ENCODE measurements at regions not wholly inside any gene's neighbourhood (a gene's known extent, or its start where the extent isn't known, plus 50 kb on each side); places are given as distances from the start of the nearest gene placed in this dataset.

DNA sequence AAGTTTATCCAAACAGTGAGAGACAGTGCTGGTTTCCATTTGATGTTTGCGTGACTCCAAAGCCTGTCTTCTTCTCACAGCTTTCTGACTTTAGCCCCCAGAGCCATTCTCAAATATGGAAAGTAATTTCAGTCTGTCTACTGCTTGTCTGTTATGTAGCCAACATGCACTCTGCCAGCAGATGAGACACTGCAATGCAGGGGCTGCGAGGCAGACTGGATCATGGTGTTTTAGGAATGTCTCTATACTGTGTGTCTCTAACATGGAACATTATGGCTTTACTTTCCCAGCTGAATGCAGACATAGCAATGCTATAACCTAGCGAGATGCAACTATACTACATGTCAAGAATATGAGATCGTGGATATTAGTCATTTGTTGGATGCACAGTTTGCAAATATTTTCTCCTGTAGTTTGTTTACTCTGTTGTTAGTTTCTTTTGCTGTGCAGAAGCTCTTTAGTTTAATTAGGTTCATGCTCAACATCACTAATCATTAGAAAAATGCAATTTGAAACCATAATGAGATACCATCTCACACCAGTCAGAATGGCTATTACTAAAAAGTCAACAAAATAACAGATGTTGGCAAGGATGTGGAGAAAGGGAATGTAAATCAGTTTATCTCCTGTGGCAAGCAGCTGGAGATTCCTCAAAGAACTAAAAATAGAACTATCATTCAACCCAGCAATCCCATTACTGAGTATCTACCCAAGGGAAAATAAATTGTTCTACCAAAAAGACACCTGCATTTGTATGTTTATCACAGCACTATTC, 235.8 kb upstream of the TMTC1 start:
- Mint-ChIP-seq H3K4me3 (ENCODE audit: unreplicated experiment) (no peak overlapping the region), H3K9me3 (ENCODE audit: unreplicated experiment) (no peaks in the 10 kb centered on the region), H3K4me1 (ENCODE audit: insufficient read depth, unreplicated experiment) (peaks cover 10% of the 10 kb centered on the region), H3K27ac (ENCODE audit: low read depth, unreplicated experiment) (no peak overlapping the region), H3K36me3 (ENCODE audit: insufficient read depth, unreplicated experiment) (no peaks in the 10 kb centered on the region), H3K27me3 (ENCODE audit: insufficient read depth, unreplicated experiment) (no peaks in the 10 kb centered on the region)
- intact Hi-C loops (cut with micrococcal nuclease) = no loop called here
- POLR2A ChIA-PET = no interaction called here
- TF ChIP-seq, protein P1, sequence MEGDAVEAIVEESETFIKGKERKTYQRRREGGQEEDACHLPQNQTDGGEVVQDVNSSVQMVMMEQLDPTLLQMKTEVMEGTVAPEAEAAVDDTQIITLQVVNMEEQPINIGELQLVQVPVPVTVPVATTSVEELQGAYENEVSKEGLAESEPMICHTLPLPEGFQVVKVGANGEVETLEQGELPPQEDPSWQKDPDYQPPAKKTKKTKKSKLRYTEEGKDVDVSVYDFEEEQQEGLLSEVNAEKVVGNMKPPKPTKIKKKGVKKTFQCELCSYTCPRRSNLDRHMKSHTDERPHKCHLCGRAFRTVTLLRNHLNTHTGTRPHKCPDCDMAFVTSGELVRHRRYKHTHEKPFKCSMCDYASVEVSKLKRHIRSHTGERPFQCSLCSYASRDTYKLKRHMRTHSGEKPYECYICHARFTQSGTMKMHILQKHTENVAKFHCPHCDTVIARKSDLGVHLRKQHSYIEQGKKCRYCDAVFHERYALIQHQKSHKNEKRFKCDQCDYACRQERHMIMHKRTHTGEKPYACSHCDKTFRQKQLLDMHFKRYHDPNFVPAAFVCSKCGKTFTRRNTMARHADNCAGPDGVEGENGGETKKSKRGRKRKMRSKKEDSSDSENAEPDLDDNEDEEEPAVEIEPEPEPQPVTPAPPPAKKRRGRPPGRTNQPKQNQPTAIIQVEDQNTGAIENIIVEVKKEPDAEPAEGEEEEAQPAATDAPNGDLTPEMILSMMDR (IDR thresholded peaks at IDR 0.05; ENCODE audit: unreplicated experiment) = no peak
- CTCF ChIA-PET = no interaction called here
- DNase-seq (ENCODE audit: unreplicated experiment) = no peak
- BruUV-seq (replicated peaks) = no TSS peak

DNA sequence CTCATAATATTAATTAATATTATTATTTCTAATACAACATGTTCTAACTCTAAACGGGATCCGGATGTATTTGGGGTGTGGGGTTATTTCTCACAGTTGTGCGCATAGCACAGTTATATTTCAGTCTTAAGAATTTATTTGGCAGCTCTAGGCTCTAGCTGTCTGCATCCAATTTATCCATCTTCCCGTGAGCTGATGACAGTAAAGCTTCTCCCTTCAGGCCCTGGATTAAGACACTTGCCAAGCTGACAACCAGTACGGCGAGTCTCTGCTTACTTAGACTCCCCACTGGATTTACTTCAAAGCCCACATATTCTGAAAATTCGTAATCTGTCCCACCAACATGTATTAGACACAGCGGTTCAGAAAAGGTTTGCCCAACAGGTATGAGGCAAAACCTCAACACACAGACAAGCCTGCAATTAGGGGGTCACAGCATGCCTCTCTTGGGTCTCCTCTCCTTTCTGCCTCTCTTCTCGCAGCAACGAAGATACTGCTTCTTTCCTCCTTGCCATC, 232.9 kb upstream of the TMTC1 start:
- DNase-seq (ENCODE audit: unreplicated experiment) = no peak
- TF ChIP-seq, protein P1 (IDR thresholded peaks at IDR 0.05; ENCODE audit: unreplicated experiment) = no peak
- Mint-ChIP-seq H3K9me3 (ENCODE audit: unreplicated experiment) (no peaks in the 10 kb centered on the region), H3K27ac (ENCODE audit: low read depth, unreplicated experiment) (no peak overlapping the region), H3K36me3 (ENCODE audit: insufficient read depth, unreplicated experiment) (no peaks in the 10 kb centered on the region), H3K4me3 (ENCODE audit: unreplicated experiment) (no peak overlapping the region), H3K27me3 (ENCODE audit: insufficient read depth, unreplicated experiment) (no peaks in the 10 kb centered on the region), H3K4me1 (ENCODE audit: insufficient read depth, unreplicated experiment) (no peaks in the 10 kb centered on the region)
- ChIA-PET CTCF (interaction anchor here (0.6 kb wide), 1 partner anchor 243 kb away, joined by 4 read pairs; no protein-coding TSS in a partner anchor), POLR2A (no interaction called here)
- BruUV-seq (replicated peaks) = no TSS peak
- intact Hi-C loops (cut with micrococcal nuclease) = no loop called here

DNA sequence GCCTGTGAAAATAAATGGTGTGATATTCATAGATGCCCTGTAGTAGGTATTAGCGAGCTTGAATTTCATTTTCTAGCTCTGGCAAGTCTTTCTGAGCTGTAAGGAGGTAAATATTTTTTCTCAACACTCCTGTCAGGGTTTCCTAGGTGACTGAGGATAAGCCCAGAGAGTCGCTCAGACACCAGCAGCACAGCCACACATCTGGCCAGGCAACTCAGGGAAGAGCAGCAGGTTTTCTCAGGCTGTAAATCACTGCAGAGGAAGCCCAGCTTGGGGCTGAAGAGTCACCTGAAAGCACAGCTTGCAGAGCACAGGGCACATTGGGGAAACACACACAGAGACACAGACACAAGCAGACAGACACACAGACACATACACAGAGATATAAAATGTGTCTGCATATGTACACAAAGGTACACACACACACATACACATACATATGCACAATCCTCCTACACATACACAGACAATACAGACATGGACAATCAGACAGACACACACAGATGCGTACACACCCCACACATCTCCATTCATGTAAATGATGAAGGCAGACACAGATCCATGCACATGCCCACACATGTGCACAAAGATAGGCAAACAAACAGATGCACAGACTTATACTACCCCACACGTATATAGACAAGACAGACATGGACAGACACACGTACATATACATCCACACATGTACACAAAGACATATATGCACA, 232.0 kb upstream of the TMTC1 start:
- BruUV-seq (replicated peaks) = no TSS peak
- H3K27ac Mint-ChIP-seq (ENCODE audit: low read depth, unreplicated experiment) = no peak overlapping the region
- H3K4me1 Mint-ChIP-seq (ENCODE audit: insufficient read depth, unreplicated experiment) = no peaks in the 10 kb centered on the region
- CTCF ChIA-PET = interaction anchor here (0.6 to 0.7 kb wide), 2 partner anchors 103 to 791 kb away, joined by 3 read pairs; no protein-coding TSS in a partner anchor
- DNase-seq (ENCODE audit: unreplicated experiment) = no peak
- TF ChIP-seq, protein P1 (IDR thresholded peaks at IDR 0.05; ENCODE audit: unreplicated experiment) = no peak
- H3K9me3 Mint-ChIP-seq (ENCODE audit: unreplicated experiment) = no peaks in the 10 kb centered on the region
- H3K36me3 Mint-ChIP-seq (ENCODE audit: insufficient read depth, unreplicated experiment) = no peaks in the 10 kb centered on the region
- no peak overlapping the region for H3K4me3 Mint-ChIP-seq (ENCODE audit: unreplicated experiment)
- POLR2A ChIA-PET = no interaction called here
- no peaks in the 10 kb centered on the region for H3K27me3 Mint-ChIP-seq (ENCODE audit: insufficient read depth, unreplicated experiment)
- intact Hi-C loops (cut with micrococcal nuclease) = no loop called here

DNA sequence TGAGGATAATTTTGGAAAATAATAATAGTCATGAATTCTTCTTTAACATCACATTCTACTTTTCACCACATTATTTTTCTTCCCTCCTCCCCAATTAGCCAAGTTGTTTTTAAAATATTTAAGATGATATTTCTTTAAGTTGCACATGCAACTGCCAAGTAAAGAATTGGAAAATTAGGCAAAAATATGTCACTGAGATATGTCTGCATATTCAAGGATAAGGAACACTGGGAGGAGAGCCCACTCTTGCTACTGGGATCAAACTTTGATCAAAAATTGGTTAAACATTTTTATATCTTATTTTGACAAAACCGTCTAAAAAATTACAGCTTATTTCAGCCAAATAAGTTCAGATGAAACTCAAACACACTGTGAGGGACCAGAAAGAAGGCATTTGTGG, 231.2 kb upstream of the TMTC1 start:
- BruUV-seq (replicated peaks) = no TSS peak
- TF ChIP-seq, protein P1 (IDR thresholded peaks at IDR 0.05; ENCODE audit: unreplicated experiment) = no peak
- no peak for DNase-seq (ENCODE audit: unreplicated experiment)
- no peak overlapping the region for H3K4me3 Mint-ChIP-seq (ENCODE audit: unreplicated experiment)
- no peaks in the 10 kb centered on the region for H3K27me3 Mint-ChIP-seq (ENCODE audit: insufficient read depth, unreplicated experiment)
- intact Hi-C loops (cut with micrococcal nuclease) = no loop called here
- CTCF ChIA-PET = no interaction called here
- H3K27ac Mint-ChIP-seq (ENCODE audit: low read depth, unreplicated experiment) = no peak overlapping the region
- POLR2A ChIA-PET = interaction anchor here (0.6 kb wide), 1 partner anchor 742 kb away, joined by 3 read pairs; no protein-coding TSS in a partner anchor
- H3K9me3 Mint-ChIP-seq (ENCODE audit: unreplicated experiment) = no peaks in the 10 kb centered on the region
- no peaks in the 10 kb centered on the region for H3K36me3 Mint-ChIP-seq (ENCODE audit: insufficient read depth, unreplicated experiment)
- no peaks in the 10 kb centered on the region for H3K4me1 Mint-ChIP-seq (ENCODE audit: insufficient read depth, unreplicated experiment)

Data from MCF 10A (cell line).